Gastroesophageal sphincter (tissue), 4 donors: ENCODE measurements at regions not wholly inside any gene's neighbourhood (a gene's known extent, or its start where the extent isn't known, plus 50 kb on each side); places are given as distances from the start of the nearest gene placed in this dataset.

Source experiments
- ATAC-seq: fragments of 150-250 bp; one replicate; pipeline ENCODE4 v1.9.1; 2016; ENCODE audit warnings: mild to moderate bottlenecking, moderate library complexity
- H3K27ac ChIP-seq, 4 donors: fragments of 200-600 bp; sonication (generic) in 3 of 4; 1 replicate in 3 of 4; 2 replicates in 1 of 4; pipeline ENCODE4 v1.5.1; 2016 to 2019
- H3K27me3 ChIP-seq: fragments of 200-600 bp; sonication (generic); one replicate; pipeline ENCODE4 v1.5.1; 2019
- H3K36me3 ChIP-seq, 2 donors: fragments of 200-600 bp; sonication (generic); one replicate each; pipeline ENCODE4 v1.5.1; 2019; ENCODE audit warnings: control low read depth in 1 of 2
- H3K4me1 ChIP-seq, 3 donors: fragments of 200-600 bp; sonication (generic); 1 replicate in 2 of 3; 2 replicates in 1 of 3; pipeline ENCODE4 v1.5.1; 2016 to 2019; ENCODE audit warnings: control low read depth in 2 of 3
- H3K4me3 ChIP-seq, 2 donors: fragments of 200-600 bp; sonication (generic); one replicate each; pipeline ENCODE4 v1.5.1; 2019; ENCODE audit warnings: mild to moderate bottlenecking in 1 of 2, moderate library complexity in 1 of 2
- H3K9me3 ChIP-seq, 3 donors: fragments of 200-600 bp; sonication (generic); one replicate each; pipeline ENCODE4 v1.5.1; 2017 to 2019; ENCODE audit warnings: control low read depth in 2 of 3
- EP300 ChIP-seq: sonication (generic); formaldehyde crosslinking; IDR thresholded peaks from one replicate; pipeline ENCODE4 v1.6.1; 2017; ENCODE audit warnings: antibody characterized with exemption, mild to moderate bottlenecking
- POLR2A ChIP-seq, 2 donors: fragments of 450-650 bp; IDR thresholded peaks; one replicate each; pipeline ENCODE4 v1.6.1; 2017; ENCODE audit warnings: antibody characterized with exemption in 2 of 2, mild to moderate bottlenecking in 2 of 2, moderate library complexity in 1 of 2
- POLR2AphosphoS5 ChIP-seq: sonication (generic); formaldehyde crosslinking; IDR thresholded peaks from one replicate; pipeline ENCODE4 v1.6.1; 2017; ENCODE audit warnings: antibody characterized with exemption
- WGBS, 2 donors: methylation state at CpG; one replicate each; pipeline ENCODE4 v1.1.5; 2018; ENCODE audit warnings: low coverage in 1 of 2; 5-methylcytosine and 5-hydroxymethylcytosine counted together
- TF ChIP-seq, protein P1 (sequence below), 4 experiments: fragments of 200-600 bp in 2 of 4; fragments of 450-650 bp in 2 of 4; sonication (generic) in 1 of 4; IDR thresholded peaks; one replicate each; pipeline ENCODE4 v1.5.1; 2017 to 2019; ENCODE audit warnings: antibody characterized with exemption in 4 of 4, mild to moderate bottlenecking in 2 of 4, moderate library complexity in 2 of 4

DNA sequence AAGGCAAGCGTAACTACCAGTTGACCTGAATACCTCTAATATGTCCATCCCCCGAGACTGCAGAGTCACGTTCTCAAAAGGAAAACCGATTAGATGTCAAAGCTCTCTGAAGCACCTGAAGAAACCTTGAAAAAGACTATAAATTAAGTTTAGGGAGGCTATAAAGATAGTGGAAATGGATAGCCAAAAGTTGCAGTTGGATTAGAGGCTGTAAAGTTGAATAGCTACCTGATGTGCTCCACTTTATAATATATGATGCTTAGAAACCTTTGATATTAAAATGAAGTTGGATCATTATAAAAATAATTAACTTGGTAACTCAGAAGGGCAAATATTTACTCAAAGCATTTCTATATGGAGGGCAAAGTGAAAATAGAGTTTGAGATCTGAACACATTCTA lies 506.6 kb upstream of the AGA start:
- H3K4me3 ChIP-seq: no peak overlapping the region
- WGBS, 2 donors: 85 to 93% methylated on average over 4 of the region's 4 CpGs
- TF ChIP-seq, protein P1, sequence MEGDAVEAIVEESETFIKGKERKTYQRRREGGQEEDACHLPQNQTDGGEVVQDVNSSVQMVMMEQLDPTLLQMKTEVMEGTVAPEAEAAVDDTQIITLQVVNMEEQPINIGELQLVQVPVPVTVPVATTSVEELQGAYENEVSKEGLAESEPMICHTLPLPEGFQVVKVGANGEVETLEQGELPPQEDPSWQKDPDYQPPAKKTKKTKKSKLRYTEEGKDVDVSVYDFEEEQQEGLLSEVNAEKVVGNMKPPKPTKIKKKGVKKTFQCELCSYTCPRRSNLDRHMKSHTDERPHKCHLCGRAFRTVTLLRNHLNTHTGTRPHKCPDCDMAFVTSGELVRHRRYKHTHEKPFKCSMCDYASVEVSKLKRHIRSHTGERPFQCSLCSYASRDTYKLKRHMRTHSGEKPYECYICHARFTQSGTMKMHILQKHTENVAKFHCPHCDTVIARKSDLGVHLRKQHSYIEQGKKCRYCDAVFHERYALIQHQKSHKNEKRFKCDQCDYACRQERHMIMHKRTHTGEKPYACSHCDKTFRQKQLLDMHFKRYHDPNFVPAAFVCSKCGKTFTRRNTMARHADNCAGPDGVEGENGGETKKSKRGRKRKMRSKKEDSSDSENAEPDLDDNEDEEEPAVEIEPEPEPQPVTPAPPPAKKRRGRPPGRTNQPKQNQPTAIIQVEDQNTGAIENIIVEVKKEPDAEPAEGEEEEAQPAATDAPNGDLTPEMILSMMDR (IDR thresholded peaks at IDR 0.05): no peak
- TF ChIP-seq POLR2AphosphoS5 (no peak), EP300 (no peak), POLR2A (IDR thresholded peaks at IDR 0.05) (no peak)

DNA sequence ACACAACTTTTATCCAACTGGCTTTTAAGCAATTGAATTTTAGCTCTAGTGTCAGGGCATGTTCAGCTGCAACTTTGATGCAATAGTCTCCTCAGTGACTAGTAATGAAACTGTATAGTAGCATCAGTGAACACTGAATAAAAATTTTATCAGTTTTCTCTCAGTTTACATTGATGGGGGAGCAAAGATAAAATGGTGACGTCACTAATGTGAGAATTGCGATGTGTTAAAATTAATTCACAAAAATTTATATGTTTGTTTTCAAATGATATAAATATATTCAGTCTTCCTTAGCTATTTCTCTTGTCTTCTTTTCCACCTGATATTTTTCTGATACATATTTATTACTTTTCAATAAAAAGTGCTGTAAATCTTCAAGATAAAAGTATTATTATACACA lies 508.8 kb upstream of the AGA start:
- no peaks in the 10 kb centered on the region for H3K9me3 ChIP-seq
- TF ChIP-seq POLR2AphosphoS5: no peak
- no peak for TF ChIP-seq POLR2A (IDR thresholded peaks at IDR 0.05)
- TF ChIP-seq, protein P1 (IDR thresholded peaks at IDR 0.05): no peak
- TF ChIP-seq EP300: no peak
- no peak for ATAC-seq
- no peaks in the 10 kb centered on the region for H3K27me3 ChIP-seq
- no peaks in the 10 kb centered on the region for H3K4me1 ChIP-seq
- no peaks in the 10 kb centered on the region for H3K36me3 ChIP-seq
- no peak overlapping the region for H3K27ac ChIP-seq
- 88 to 93% methylated on average over 2 of the region's 2 CpGs for WGBS, 2 donors
- no peak overlapping the region for H3K4me3 ChIP-seq

More for the DNA sequence above, 506.6 kb upstream of the AGA start:
- no peak for ATAC-seq
- Histone ChIP-seq H3K4me1 (no peaks in the 10 kb centered on the region), H3K27ac (no peak overlapping the region), H3K27me3 (no peaks in the 10 kb centered on the region), H3K9me3 (no peaks in the 10 kb centered on the region), H3K36me3 (no peaks in the 10 kb centered on the region)

DNA sequence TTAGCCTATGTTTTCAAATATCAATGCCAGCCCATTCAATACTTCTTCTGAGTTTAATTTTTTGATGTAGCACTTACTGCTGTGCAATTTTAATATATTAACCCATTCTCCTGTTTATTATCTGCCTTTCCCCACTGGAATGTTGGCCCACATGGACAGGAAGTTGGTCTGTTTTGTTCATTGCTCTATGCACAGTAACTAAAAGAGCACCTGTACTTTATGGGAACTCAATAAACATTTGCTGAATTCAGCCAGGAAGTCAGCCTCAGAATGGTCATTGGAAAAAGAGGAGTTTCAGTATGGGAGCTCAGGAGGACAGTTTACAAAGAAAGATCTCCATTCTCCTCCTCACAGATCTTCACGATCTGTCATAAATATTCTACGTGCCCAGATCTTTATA lies 510.5 kb upstream of the AGA start:
- no peaks in the 10 kb centered on the region for H3K36me3 ChIP-seq
- no peaks in the 10 kb centered on the region for H3K4me1 ChIP-seq
- H3K4me3 ChIP-seq: no peak overlapping the region
- H3K9me3 ChIP-seq: no peaks in the 10 kb centered on the region
- TF ChIP-seq POLR2A (IDR thresholded peaks at IDR 0.05): no peak
- TF ChIP-seq, protein P1 (IDR thresholded peaks at IDR 0.05): no peak
- TF ChIP-seq EP300: no peak
- TF ChIP-seq POLR2AphosphoS5: no peak
- H3K27ac ChIP-seq: no peak overlapping the region
- H3K27me3 ChIP-seq: no peaks in the 10 kb centered on the region
- ATAC-seq: no peak
- WGBS, 2 donors: 83 to 86% methylated on average over 2 of the region's 2 CpGs

DNA sequence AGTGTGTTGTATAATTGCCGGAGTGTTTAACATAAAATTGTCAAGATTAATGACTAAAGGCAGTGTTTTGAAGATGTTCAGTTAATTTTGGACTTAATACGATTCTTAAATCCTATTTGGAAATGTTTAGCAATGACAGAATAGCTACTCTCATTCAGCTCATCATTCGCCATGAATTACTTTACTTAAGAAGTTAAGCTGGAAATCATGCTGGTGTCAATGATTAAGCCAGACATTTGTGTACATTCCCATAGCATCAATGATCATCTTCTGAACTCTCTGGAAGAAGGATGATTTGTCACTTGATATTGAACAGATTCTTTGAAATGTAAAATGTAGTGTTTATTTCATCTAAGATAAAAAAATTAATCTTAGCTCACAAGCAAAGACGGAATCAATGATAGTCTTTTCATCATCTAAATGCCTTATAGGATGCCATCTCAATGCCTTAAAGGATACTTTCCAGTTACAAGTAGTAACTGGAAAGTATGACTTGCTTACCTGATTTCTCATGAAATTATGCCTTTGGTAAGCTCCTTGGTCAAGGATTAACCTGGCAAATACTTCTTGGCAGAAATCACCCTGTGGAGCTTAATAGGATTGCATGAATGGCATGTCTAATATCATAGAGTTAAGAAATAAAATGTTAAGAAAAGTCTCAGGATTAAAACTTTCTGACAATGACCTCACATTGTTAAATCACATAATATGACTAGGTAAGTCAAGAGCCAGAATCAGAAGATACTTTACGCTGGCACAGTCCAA lies 515.5 kb upstream of the AGA start:
- 19 to 25% methylated on average over 5 of the region's 5 CpGs for WGBS, 2 donors

DNA sequence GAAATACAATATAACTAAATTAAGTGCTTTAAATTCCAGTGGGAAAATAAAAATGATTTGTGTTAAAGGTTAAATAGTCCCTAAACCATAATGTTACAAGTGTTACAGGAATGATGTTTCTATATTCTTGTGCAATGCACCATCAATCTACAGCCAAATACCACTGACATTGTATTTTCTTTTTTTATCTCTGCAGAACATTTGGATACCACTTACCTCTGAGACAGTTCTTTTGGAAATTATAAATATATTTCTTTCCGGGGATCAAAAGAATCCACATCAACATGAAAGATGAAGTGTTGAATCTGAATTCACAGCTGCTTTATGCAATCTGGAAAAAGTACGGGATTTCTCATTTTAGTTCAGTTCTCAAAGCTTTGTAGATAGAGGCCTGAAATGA lies 518.3 kb upstream of the AGA start:
- no peak overlapping the region for H3K27ac ChIP-seq
- no peak overlapping the region for H3K4me3 ChIP-seq
- H3K36me3 ChIP-seq: no peaks in the 10 kb centered on the region
- no peaks in the 10 kb centered on the region for H3K4me1 ChIP-seq
- no peaks in the 10 kb centered on the region for H3K9me3 ChIP-seq
- TF ChIP-seq, protein P1 (IDR thresholded peaks at IDR 0.05): no peak
- TF ChIP-seq POLR2A (IDR thresholded peaks at IDR 0.05) (no peak), EP300 (no peak), POLR2AphosphoS5 (no peak)
- no peak for ATAC-seq
- no peaks in the 10 kb centered on the region for H3K27me3 ChIP-seq
- WGBS, 2 donors: 14 to 35% methylated on average over 2 of the region's 2 CpGs

More for the DNA sequence above, 515.5 kb upstream of the AGA start:
- H3K9me3 ChIP-seq: no peaks in the 10 kb centered on the region
- H3K4me3 ChIP-seq: no peak overlapping the region
- H3K36me3 ChIP-seq: no peaks in the 10 kb centered on the region
- H3K27ac ChIP-seq: no peak overlapping the region
- no peaks in the 10 kb centered on the region for H3K27me3 ChIP-seq
- H3K4me1 ChIP-seq: no peaks in the 10 kb centered on the region
- no peak for TF ChIP-seq POLR2AphosphoS5
- no peak for ATAC-seq
